ENCODE measurements at regions not wholly inside any gene's neighbourhood (a gene's known extent, or its start where the extent isn't known, plus 50 kb on each side); places are given as distances from the start of the nearest gene placed in this dataset.

GRCh38 chr2:150391779-150392178 is 95.7 kb downstream of the RND3 start:
- DNase-seq (ENCODE audit: low read depth) (no peak), FAIRE-seq (peak; percentile 66)
- H3K4me3 ChIP-seq (ENCODE audit: low read depth, low read length) = no peak overlapping the region
- TF ChIP-seq, protein P1, sequence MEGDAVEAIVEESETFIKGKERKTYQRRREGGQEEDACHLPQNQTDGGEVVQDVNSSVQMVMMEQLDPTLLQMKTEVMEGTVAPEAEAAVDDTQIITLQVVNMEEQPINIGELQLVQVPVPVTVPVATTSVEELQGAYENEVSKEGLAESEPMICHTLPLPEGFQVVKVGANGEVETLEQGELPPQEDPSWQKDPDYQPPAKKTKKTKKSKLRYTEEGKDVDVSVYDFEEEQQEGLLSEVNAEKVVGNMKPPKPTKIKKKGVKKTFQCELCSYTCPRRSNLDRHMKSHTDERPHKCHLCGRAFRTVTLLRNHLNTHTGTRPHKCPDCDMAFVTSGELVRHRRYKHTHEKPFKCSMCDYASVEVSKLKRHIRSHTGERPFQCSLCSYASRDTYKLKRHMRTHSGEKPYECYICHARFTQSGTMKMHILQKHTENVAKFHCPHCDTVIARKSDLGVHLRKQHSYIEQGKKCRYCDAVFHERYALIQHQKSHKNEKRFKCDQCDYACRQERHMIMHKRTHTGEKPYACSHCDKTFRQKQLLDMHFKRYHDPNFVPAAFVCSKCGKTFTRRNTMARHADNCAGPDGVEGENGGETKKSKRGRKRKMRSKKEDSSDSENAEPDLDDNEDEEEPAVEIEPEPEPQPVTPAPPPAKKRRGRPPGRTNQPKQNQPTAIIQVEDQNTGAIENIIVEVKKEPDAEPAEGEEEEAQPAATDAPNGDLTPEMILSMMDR (IDR thresholded peaks at IDR 0.05; ENCODE audit: insufficient read depth, low read length, severe bottlenecking) = no peak
- no peaks in the 10 kb centered on the region for H3K27me3 ChIP-seq (ENCODE audit: control insufficient read depth, insufficient read depth, low read length)
- H3K36me3 ChIP-seq (ENCODE audit: control insufficient read depth, insufficient read depth, low read length) = no peaks in the 10 kb centered on the region

DNA sequence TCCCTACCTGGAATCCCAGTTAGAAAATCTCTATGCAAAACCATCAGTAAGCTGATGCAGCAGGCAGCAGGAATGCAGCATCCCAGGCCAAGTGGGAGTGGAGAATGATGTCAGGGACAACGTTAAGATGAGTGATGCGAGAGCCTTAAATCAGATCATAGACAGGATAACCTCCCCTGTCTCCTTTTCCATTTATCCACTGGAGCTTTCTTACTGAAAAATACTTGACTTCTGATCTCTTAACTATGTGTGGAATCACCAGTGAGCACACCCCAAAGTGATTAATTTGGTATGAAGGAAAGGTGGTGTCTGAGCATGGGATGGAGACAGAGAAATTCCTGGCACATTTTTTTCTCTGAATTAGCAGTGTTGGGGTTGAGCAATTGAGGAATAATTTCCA is 98.0 kb downstream of the RND3 start:
- TF ChIP-seq, protein P1 (IDR thresholded peaks at IDR 0.05; ENCODE audit: insufficient read depth, low read length, severe bottlenecking) = no peak
- H3K27me3 ChIP-seq (ENCODE audit: control insufficient read depth, insufficient read depth, low read length) = no peaks in the 10 kb centered on the region
- H3K36me3 ChIP-seq (ENCODE audit: control insufficient read depth, insufficient read depth, low read length) = no peaks in the 10 kb centered on the region
- DNase-seq (ENCODE audit: low read depth) (no peak), FAIRE-seq (no peak)
- H3K4me3 ChIP-seq (ENCODE audit: low read depth, low read length) = no peak overlapping the region

DNA sequence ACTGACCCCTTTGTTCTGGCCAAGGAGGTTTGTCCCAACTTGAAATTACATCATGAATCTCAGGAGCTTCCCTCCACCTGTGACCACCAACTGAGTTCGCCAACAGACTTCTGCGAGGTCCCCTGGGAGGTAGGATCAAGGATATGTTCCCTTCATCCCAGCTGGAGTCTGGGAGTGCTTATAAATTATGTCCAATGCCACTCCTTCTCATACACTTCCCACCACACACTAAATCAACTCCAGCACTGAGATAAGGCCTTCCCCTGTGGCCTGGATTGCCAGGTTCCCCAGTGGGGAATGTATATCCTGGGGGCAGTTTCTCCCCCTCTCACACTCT is 99.2 kb downstream of the RND3 start:
- no peak overlapping the region for H3K4me3 ChIP-seq (ENCODE audit: low read depth, low read length)
- no peak for FAIRE-seq
- no peaks in the 10 kb centered on the region for H3K27me3 ChIP-seq (ENCODE audit: control insufficient read depth, insufficient read depth, low read length)
- no peak for DNase-seq (ENCODE audit: low read depth)
- TF ChIP-seq, protein P1 (IDR thresholded peaks at IDR 0.05; ENCODE audit: insufficient read depth, low read length, severe bottlenecking) = no peak
- no peaks in the 10 kb centered on the region for H3K36me3 ChIP-seq (ENCODE audit: control insufficient read depth, insufficient read depth, low read length)

- Histone ChIP-seq H3K27me3 (ENCODE audit: control insufficient read depth, insufficient read depth, low read length) (no peaks in the 10 kb centered on the region), H3K4me3 (ENCODE audit: low read depth, low read length) (no peak overlapping the region), H3K36me3 (ENCODE audit: control insufficient read depth, insufficient read depth, low read length) (no peaks in the 10 kb centered on the region)
- FAIRE-seq = peak; percentile 92
- TF ChIP-seq, protein P1 (IDR thresholded peaks at IDR 0.05; ENCODE audit: insufficient read depth, low read length, severe bottlenecking) = no peak
- DNase-seq (ENCODE audit: low read depth) = no peak
Measured at GRCh38 chr2:150387586-150388288, 99.7 kb downstream of the RND3 start.

- no peak for DNase-seq (ENCODE audit: low read depth)
- TF ChIP-seq, protein P1 (IDR thresholded peaks at IDR 0.05; ENCODE audit: insufficient read depth, low read length, severe bottlenecking) = no peak
- no peak overlapping the region for H3K4me3 ChIP-seq (ENCODE audit: low read depth, low read length)
- no peak for FAIRE-seq
- H3K27me3 ChIP-seq (ENCODE audit: control insufficient read depth, insufficient read depth, low read length) = no peaks in the 10 kb centered on the region
- H3K36me3 ChIP-seq (ENCODE audit: control insufficient read depth, insufficient read depth, low read length) = no peaks in the 10 kb centered on the region
Measured at GRCh38 chr2:150385211-150385610, 102.3 kb downstream of the RND3 start.

GRCh38 chr2:150383587-150383986 is 103.9 kb downstream of the RND3 start:
- no peak overlapping the region for H3K4me3 ChIP-seq (ENCODE audit: low read depth, low read length)
- no peak for DNase-seq (ENCODE audit: low read depth)
- FAIRE-seq = no peak

More at GRCh38 chr2:150383587-150383986, 103.9 kb downstream of the RND3 start:
- Histone ChIP-seq H3K36me3 (ENCODE audit: control insufficient read depth, insufficient read depth, low read length) (no peaks in the 10 kb centered on the region), H3K27me3 (ENCODE audit: control insufficient read depth, insufficient read depth, low read length) (no peaks in the 10 kb centered on the region)
- TF ChIP-seq, protein P1 (IDR thresholded peaks at IDR 0.05; ENCODE audit: insufficient read depth, low read length, severe bottlenecking) = no peak

Data from bronchial epithelial cell (primary cell).